Tongue (tissue), 1 donor: ENCODE measurements at regions not wholly inside any gene's neighbourhood (a gene's known extent, or its start where the extent isn't known, plus 50 kb on each side); places are given as distances from the start of the nearest gene placed in this dataset.

Experiments used
- DNase-seq: peaks from one replicate; pipeline ENCODE4 v3.0.0-alpha.2; 2015

DNA sequence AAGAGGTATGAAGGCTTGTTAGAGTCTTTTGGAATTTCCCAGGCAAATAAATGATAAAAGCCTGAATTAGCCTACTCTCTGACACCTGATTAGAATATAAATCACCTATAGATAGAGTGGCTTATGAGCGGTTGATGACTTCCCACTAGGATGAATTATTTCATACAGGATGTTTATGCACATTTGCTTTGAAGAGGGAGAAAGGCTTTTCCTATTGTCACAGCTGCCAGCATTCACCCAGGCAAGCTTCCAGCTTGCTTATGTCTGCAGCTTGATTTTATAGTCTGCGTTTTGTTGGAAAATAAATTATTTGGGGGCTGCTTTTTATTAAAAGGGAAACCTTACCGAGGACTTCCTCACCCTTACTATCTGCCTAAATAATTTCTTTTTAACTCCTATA, 51.3 kb upstream of the EIF2S2 start:
- peak; percentile 43 for DNase-seq

DNA sequence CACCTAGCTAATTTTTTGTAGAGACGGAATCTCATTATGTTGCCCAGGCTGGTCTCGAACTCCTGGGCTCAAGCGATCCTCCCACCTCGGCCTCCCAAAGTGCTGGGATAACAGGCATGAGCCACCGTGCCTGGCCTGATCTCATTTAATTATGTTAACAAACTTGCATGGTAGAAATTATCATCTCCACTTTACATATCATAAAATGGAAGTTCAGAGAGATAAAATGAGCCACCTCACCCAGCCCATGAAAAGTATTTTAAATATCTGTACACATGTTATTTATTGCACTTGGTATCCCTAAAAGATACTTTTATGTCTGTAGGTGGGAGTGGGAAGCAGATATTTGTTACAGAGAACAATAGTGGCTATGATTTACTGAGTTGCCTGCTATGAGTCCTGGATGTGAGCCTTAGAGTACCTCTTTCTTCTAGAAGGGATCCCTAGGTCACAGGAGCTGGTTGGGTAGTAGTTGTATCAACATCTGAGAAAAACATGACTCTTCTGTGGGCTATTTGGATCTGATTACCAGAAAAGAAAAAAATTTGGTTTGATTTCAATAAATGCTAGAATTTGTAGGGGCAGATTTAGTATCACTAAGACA, 52.4 kb upstream of the EIF2S2 start:
- DNase-seq, result no peak

DNA sequence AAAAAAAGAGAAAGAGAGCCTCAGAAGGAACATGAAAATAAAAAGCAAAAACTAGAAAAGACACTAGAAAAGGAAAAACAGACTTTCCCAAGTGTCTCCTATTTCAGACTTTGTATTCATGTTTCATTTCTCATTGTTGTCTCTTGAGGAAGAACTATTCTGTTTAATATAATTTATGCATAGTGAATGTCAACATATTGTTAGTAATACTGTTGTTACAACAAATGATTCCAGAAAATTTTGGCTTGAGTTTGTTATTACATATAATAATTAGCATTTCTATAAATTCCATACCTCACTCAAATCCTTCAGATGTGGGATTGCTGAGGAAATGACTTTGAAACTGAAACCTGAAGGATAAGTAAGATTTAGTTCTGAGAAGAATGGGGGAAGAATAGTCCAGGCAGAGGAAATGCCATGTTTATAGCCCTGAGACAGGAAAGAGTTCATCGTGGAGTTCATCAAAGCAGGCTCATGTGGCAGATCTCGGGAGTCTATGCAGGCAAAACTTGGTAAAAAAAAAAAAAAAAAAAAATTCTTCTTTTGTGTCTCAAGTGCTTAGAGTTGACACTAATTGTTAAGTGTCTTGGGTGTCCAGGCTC, 53.1 kb upstream of the EIF2S2 start:
- peak; percentile 24 for DNase-seq

DNA sequence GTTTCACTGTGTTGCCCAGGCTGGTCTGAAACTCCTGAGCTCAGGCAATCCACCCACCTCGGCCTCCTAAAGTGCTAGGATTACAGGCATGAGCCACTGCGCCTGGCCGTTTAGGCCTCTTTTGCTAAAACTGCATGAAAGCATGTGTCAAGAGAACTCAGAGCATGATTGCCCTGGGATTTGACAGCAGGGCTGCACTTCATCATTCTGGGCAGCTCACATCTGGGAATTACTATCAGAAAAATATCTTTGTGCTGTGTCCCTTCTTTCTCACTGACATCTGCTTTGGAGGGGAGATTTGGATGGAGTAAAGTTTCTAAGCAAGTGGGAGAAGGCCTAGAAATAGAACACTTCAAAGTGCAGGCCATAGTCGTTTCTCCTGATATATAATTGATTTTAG, 59.6 kb upstream of the EIF2S2 start:
- DNase-seq, result peak; percentile 38

DNA sequence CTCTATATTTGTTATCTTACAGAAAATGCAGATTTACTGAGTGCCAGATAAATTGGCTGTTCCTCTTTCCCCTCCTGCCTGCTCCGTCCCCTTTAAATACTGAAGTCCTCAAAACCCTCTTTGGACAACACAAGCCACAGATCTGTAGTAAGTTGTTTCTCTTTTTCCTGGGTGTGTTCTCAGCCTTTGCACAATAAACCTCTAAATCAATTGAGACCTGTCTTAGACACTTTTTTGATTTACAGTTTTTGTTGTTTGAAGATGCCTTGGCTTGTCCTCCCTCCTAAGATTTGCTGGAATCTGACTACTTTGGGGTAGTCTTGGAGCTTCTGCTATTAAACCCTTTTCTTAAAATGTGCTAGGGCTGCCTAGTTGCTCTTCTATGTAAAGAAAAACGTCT, 60.9 kb upstream of the EIF2S2 start:
- DNase-seq, result no peak

DNA sequence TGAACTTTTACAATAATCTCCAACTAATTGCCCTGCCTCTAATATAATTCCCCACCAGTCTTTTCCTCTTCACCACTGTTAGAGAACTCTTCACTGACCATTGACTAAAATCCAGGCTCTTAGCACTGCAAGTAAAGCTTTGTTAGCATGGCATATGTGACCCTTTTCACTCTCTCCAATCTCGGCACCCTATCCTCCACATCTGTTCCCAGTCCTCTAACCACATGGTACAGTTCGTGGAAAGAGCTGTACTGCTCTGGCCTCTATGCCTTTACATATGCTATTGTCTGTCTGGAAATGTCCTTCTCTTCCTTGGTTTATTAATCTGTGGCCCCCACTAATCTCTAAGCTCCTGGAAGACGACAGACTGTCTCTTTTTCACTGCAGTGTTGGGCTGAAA, 63.0 kb upstream of the EIF2S2 start:
- DNase-seq, result no peak

DNA sequence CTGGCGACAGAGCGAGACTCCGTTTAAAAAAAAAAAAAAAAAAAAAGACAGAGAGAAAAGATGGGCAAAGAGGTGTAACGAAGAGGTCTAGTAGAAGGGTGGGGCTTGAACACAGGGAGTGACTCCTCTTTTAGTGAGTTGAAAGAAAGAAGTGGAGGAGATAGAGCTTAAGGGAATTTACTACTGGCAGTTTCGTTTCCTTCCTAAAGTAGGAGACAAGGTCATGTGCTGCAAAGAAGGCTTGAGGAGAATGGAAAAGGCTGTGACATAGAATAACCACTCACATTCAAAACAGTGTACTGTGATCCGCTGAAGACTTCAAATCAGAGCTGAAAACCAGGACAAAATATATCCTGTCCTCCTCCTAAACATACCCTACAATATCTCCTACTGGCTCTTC, 63.8 kb upstream of the EIF2S2 start:
- DNase-seq, result no peak

DNA sequence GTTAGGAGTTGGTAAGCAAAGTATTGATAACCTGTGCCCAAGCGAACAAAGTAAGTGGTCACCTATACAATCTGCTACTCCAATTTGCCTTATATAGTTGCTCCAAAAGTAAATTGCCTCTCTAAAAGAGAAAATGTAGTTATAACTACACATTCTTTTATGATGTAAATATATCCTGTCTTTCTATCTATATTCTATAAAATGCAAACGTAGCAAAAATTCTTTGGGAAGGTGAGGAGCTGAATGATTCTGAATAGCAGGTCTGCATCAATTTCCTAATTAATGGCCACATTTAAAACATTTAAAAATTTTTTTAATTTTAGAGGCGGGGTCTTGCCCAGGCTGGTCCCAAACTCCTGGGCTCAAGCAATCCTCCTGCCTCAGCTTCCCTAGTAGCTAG, 64.2 kb upstream of the ASIP start:
- DNase-seq, result no peak

DNA sequence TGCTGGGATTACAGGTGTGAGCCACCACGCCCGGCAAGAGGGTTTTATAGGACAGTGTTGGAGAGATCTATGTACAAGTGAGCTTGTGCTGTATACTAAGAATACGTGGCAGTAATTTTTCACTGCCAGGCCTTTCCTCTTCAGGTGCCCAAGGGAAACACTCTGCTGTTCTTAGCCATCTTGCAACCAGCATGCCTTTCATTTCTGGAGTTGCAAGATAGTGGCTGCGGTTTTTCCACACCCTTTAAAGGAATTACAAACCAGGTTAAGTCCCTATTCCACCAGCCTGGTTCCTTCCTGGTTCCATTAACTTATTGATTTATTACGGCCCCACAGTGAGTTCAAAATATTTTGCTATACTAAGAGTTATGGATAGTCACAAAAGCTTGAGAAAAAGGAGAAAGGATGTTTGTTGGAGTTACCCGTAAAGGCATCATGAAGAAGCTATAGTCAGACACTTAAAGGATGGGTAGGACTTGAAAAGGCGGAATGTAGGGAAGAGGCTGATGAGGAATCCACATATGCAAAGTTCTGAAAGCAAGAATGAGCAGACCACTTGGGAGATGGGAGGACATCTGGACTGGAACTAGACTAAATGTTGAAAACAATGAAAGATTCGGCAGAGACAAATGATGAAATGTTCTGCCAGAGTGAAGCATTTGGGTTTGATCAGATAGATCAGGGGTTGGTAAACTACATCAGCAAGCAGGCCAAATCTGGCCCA, 61.4 kb upstream of the ASIP start:
- no peak for DNase-seq

DNA sequence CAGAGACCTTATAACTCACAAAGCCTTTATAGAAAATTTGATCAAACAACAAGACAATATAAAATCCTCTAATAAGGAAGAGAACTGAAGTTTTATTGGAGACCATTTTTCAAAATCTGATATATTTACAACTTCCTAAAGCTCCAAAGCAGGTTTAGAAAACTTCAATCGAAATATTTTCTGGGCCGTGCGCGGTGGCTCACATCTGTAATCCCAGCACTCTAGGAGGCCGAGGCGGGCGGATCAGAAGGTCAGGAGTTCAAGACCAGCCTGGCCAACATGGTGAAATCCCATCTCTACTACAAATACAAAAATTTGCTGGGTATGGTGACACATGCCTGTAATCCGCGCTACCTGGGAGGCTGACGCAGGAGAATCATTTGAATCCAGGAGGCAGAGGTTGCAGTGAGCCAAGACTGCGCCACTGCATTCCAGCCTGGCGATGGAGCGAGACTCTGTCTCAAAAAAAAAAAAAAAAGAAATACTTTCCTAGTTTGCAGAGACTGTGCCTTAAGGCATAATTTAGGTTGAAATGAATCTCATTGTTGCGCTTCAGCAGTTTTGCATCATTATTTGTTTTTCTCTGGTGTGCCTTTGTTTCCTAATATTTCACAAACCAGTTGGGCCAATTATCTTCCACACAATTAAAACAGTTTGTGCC, 60.6 kb upstream of the ASIP start:
- no peak for DNase-seq

DNA sequence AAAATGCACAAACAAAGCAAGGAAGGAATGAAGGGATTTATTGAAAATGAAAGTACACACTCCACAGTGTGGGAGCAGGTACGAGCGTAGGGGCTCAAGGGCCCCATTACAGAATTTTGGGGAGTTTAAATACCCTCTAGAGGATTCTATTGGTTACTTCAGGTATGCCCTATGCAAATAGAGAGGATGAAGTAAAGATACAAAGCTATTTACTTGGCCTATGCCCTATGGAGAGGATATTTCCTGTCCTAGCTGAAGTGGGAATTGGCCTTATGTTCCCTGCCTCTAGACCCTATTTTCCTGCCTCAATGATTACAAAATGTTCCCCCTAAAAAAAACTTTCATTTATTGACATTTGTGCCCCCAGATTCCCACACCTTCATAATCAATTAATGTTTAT, 59.7 kb upstream of the ASIP start:
- DNase-seq, result no peak

DNA sequence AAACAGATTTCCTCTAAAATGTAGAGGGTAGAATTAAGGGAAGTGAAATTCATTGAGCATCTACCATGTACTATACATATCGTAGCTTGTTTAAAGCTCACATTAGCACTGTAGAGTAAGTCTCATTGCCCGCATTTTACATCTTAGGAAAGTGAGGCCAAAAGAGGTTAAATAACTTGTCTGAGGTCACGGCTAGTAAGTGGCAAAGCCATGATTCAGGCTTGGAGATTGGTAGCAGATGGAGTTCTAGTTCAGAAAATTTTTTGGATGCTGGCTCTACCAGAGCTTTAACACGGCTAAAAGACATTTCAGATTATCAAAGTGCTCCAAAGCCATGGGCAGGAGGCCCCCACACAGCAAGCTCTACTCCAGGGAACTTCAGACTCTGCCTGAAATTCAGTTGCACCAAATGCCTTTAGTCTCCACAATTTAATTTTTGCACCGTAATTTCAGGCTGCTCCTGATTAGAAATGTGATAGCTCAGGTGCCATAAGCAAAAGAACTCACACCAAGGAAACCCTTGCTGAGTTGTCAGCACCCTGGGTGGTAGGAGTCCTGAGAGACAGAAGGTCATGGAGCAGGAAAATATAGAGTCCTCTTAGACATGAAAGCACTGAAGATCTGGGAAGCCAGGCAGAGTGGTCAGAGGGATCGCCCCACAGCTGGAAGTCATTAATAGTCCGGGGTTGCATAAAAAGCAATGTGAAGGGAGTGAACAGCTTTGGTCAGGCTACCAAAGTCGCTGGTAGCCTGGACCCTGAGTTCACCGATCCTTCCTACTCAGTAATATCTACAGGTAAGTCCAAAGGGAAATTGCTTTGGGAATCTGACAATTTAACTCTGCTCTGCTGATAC, 55.2 kb upstream of the ASIP start:
- DNase-seq, result no peak

DNA sequence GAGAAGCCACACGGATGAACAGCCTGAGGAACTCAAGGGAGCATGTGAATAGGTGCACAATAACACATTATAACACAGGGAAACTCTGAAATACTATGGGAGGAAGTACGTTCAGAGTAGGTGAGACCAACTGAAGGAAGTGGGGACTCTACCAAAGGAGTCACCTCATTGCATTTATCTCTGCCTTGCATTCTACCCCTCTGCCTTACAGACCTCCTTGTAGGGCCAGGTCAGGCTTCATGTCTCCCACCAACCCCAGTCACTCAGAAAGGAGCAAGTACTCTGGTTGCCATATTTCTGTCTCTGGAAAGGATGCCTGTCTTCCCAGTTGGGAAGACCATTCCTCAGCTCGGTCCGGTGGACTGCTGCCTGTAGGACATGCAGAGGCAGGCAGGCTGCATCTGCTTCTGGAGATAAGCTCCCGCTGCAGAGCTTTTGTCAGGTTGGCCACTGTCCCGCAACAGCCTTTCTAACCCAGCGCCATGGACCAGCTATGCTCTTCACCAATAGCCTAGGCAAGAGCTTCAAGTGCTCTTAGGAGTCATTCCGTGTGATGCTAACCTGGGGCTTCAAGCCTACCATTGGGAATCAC, 51.6 kb upstream of the ASIP start:
- DNase-seq, result no peak

DNA sequence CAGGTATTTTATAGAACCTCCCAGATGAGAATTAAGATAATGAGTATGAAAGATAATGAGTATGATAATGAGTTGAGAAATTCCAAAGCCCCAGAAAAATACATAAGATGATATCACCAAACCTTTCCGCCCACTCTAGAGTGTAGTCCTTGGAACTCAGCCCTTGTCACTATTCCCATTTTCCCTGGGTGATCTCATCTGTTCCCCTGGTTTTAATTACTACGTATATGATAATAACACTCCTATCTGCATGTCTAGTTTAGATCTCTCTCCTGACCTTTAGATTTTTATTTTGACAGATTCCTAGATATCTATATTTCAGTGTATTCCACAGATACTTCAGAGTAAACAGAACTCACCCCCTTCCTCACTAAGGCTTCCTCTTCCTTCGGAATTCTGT, 51.0 kb upstream of the ASIP start:
- no peak for DNase-seq

DNA sequence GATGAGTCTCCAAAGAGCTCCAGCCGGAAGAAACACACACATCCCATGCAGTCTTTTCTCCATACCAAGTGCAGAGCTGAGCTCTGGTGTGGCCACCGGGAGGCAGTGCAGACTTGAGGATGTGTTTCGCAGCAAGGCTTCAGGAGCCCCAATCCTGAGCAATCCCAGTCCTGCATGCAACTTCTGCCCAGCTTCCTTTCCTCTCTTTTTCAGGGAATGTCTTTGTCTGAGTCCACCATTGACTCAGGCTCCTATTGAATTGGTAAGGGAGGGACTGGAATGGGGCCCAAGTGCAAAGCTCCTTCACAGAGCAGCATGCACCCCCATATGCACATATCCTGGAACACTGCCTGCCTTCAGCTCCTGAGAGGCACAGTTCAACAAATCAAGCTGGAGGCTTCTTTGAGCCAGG, 50.5 kb upstream of the ASIP start:
- peak; percentile 86 for DNase-seq
